ENCODE measurements at regions not wholly inside any gene's neighbourhood (a gene's known extent, or its start where the extent isn't known, plus 50 kb on each side); places are given as distances from the start of the nearest gene placed in this dataset.

DNA sequence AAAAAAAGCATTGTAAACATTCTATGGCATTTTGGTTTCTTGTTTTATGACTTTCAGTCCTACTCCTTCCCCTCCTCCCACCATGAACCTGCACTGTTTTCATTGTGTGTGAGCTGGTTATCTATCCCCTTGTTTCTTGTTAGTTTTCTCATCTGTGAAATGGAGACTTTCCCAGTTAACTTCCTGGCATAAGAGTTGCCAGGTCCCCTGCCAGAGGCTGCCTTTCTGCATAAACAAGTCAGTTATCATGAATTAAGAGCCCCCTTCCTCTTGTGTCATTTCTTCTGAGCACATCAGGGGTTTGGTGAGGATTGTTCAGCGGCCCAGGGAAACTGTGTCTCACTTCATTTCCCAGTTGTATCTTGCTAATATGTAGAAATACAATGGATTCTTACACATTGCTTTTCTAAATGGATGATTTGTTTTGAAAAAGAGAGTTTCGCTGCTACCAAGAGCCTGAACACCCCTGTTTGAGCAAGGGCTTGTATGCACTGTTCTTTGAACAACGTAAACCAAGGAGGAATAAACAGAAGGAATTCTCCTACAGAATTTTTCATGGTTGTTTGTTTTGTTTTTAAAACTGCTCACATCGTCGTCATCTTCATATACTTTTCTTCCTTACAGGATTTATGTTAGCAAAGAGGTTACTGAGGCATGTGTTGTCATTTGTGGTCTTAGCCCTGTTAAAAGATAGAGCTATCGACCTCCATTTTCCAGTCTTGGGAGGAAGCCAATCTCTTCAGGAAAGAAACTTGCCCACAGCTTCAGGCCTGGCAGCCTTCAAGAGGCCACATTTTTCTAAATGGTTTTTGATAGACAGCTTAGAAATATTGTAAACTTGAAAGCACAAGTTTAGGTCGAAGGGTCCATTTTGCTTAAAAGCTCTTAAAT lies 144.6 kb upstream of the IL12A start:
- TF ChIP-seq, protein P1, sequence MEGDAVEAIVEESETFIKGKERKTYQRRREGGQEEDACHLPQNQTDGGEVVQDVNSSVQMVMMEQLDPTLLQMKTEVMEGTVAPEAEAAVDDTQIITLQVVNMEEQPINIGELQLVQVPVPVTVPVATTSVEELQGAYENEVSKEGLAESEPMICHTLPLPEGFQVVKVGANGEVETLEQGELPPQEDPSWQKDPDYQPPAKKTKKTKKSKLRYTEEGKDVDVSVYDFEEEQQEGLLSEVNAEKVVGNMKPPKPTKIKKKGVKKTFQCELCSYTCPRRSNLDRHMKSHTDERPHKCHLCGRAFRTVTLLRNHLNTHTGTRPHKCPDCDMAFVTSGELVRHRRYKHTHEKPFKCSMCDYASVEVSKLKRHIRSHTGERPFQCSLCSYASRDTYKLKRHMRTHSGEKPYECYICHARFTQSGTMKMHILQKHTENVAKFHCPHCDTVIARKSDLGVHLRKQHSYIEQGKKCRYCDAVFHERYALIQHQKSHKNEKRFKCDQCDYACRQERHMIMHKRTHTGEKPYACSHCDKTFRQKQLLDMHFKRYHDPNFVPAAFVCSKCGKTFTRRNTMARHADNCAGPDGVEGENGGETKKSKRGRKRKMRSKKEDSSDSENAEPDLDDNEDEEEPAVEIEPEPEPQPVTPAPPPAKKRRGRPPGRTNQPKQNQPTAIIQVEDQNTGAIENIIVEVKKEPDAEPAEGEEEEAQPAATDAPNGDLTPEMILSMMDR (IDR thresholded peaks at IDR 0.05; ENCODE audit: low read depth, low read length), result no peak
- in situ Hi-C loops (cut with HindIII; ENCODE audit: low sequenced_read_pairs), result no loop called here
- DNase-seq (ENCODE audit: low read depth, low spot score), result peak; percentile 73
- H3K4me3 ChIP-seq (ENCODE audit: low read depth, low read length), result no peak overlapping the region

DNA sequence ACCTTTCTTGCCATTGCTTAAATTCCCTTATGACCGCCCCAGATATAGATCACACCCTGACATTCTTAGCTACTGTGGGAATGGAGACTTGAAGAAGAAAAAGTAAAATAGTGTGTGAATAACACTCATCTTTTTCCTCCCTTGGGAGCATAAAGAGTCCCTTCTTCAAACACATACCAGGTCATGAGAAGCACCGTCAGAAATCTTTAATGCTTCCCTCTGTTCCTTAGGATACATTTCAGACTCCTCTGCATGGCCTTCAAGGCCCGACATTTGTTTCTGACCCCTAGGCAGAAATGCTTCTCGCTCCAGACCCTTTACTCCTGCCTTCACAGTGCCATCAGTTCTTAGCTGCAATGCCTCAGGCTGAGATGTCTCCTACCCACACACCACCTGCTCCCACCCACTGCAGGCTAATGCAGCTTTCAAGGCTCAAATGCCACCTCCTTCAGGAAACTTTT lies 143.8 kb upstream of the IL12A start:
- in situ Hi-C loops (cut with HindIII; ENCODE audit: low sequenced_read_pairs), result no loop called here
- DNase-seq (ENCODE audit: low read depth, low spot score), result no peak
- H3K4me3 ChIP-seq (ENCODE audit: low read depth, low read length), result no peak overlapping the region
- TF ChIP-seq, protein P1 (IDR thresholded peaks at IDR 0.05; ENCODE audit: low read depth, low read length), result no peak

DNA sequence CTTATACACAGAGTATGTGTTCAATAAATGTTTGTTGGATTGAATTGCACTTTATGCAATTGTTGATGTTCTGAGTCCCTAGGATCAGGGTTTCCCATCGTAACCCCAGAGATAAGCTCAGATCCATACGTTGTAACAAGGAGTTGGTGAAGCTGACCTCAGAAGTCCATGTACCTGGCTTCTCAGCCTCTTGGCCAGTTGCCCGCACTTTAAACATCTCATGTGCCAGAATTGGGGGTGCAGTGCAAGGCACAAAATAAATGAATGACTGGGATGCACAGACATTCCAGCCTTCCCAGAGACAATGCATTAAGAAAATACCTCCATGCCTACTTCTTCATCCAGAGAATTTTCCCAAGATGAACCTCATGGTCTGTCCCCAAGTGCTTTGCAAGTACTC lies 142.9 kb upstream of the IL12A start:
- no peak for DNase-seq (ENCODE audit: low read depth, low spot score)
- in situ Hi-C loops (cut with HindIII; ENCODE audit: low sequenced_read_pairs), result no loop called here
- TF ChIP-seq, protein P1 (IDR thresholded peaks at IDR 0.05; ENCODE audit: low read depth, low read length), result no peak
- H3K4me3 ChIP-seq (ENCODE audit: low read depth, low read length), result no peak overlapping the region

DNA sequence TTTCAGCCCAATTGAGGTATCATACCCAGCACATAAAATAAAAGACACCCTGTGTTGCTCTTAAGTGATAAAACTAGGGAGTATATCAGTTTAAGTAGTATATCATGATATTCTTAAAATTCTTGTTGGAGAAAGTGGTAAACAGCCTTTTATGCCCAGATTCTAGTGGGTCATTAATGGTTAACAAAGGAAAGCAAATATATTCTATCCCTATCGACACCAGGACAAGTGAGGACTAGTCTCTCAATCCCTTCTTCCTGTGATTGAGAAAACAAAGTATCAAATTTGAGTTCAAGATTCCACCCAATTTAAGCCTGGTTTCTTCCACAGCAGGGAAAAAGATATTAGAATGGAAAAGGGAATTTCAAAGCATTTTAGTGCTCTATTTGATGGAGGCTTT lies 142.4 kb upstream of the IL12A start:
- no peak for DNase-seq (ENCODE audit: low read depth, low spot score)
- TF ChIP-seq, protein P1 (IDR thresholded peaks at IDR 0.05; ENCODE audit: low read depth, low read length), result no peak
- H3K4me3 ChIP-seq (ENCODE audit: low read depth, low read length), result no peak overlapping the region
- in situ Hi-C loops (cut with HindIII; ENCODE audit: low sequenced_read_pairs), result no loop called here

DNA sequence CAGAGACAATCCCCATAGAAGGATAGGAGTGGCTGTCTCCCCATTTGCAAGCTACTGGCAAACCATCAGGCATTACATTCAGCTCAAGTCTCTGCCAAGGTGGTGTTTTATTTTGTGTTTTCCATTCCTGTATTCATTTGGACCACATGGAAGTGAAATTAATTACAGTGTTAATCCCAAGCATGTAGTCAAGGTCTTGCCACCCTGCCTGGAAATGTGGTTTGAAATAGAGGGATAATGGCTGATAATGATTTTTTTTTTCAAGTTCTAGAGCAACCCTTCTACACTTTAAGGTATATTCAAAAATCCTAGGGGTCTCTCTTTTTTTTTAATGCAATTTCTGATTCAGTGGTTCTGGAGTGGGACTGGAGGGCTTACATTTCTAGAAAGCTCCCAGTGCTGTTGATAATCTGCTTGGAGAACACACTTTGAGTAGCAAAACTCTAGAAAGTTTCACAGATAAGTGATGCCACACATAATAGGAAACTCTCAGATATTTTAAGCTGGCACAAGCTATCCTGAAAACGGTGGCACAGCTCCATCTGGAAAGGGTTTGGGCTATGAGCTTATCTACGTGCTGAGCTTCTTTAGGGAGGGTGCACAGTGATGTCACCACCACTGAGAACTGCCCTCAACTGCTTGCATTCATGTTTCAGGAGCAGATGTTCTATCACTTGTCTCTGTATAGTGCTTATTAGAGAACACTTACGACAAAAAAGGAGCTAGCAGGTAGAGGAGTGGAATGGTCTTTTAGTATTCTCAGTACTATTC lies 140.1 kb upstream of the IL12A start:
- no peak for DNase-seq (ENCODE audit: low read depth, low spot score)
- TF ChIP-seq, protein P1 (IDR thresholded peaks at IDR 0.05; ENCODE audit: low read depth, low read length), result no peak
- no peak overlapping the region for H3K4me3 ChIP-seq (ENCODE audit: low read depth, low read length)
- in situ Hi-C loops (cut with HindIII; ENCODE audit: low sequenced_read_pairs), result no loop called here

DNA sequence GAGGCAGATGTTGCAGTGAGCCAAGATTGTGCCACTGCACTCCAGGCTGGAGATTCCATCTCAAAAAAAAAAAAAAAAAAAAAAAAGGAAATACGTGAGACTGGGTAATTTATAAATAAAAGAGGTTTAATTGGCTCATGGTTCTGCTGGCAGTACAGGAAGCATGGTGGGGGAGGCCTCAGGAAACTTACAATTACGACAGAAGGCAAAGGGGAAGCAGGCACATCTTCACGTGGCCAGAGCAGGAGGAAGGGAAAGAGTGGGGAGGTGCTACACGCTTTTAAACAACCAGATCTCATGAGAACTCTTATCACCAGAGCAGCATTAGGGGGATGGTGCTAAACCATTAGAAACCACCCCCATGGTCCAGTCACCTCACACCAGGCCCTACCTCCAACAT lies 138.2 kb upstream of the IL12A start:
- TF ChIP-seq, protein P1 (IDR thresholded peaks at IDR 0.05; ENCODE audit: low read depth, low read length), result no peak
- in situ Hi-C loops (cut with HindIII; ENCODE audit: low sequenced_read_pairs), result no loop called here
- no peak overlapping the region for H3K4me3 ChIP-seq (ENCODE audit: low read depth, low read length)
- DNase-seq (ENCODE audit: low read depth, low spot score), result no peak
